ENCODE measurements at regions not wholly inside any gene's neighbourhood (a gene's known extent, or its start where the extent isn't known, plus 50 kb on each side); places are given as distances from the start of the nearest gene placed in this dataset.

DNA sequence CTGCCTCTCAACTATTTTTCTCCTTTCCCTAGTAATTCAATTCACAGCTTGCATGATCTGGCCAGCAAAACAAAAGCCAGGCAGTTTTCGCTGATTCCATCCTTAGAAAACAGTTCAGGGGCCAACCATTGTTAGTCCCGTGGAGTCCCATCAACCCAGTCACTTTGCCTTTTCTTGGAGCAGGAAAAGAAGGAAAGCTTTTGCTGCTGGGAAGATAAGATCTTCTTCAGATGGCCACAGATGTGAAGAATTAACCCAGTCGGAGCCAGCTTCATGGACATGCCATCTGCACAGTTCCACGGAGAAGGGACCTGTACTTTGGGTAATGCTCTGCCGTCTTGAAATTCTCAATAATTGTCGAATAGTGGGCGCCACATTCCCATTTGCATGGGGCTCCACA lies 76.9 kb upstream of the TSHZ2 start (continued):
- no peak for TF ChIP-seq CHD7 (IDR thresholded peaks at IDR 0.05; ENCODE audit: insufficient replicate concordance, low read length)
- no peak for TF ChIP-seq POLR2A (IDR thresholded peaks at IDR 0.05; ENCODE audit: control extremely low read depth in 1 of 2, low read depth in 2 of 2, low read length in 2 of 2)
- TF ChIP-seq HDAC2 (IDR thresholded peaks at IDR 0.05; ENCODE audit: borderline replicate concordance in 1 of 2, low read depth in 2 of 2, low read length in 2 of 2): no peak
- no peak for TF ChIP-seq E2F6 (IDR thresholded peaks at IDR 0.05)
- TF ChIP-seq FOSL1 (IDR thresholded peaks at IDR 0.05; ENCODE audit: insufficient read depth, low read depth, low read length): no peak
- TF ChIP-seq CBX8 (IDR thresholded peaks at IDR 0.05; ENCODE audit: borderline replicate concordance, low read depth, low read length): no peak
- no peak for TF ChIP-seq TAF7 (optimal IDR thresholded peaks at IDR 0.05; ENCODE audit: borderline replicate concordance, low read depth, low read length)
- no peak for TF ChIP-seq ATF3 (IDR thresholded peaks at IDR 0.05; ENCODE audit: insufficient read depth, low read depth, low read length)
- TF ChIP-seq SP4 (IDR thresholded peaks at IDR 0.05; ENCODE audit: low read length): no peak
- TF ChIP-seq HDAC6 (IDR thresholded peaks at IDR 0.05; ENCODE audit: low read depth, low read length): no peak
- no peak for TF ChIP-seq JUN (IDR thresholded peaks at IDR 0.05; ENCODE audit: low read depth, low read length)

All from H1 (cell line).